Fibroblast of gingiva (primary cell): ENCODE measurements at regions not wholly inside any gene's neighbourhood (a gene's known extent, or its start where the extent isn't known, plus 50 kb on each side); places are given as distances from the start of the nearest gene placed in this dataset.
"Not testable (repeated sequence)": the region's sequence is repeated elsewhere in the genome, so short reads cannot be mapped to it uniquely, and the experiment has no call there.

Source experiments
- DNase-seq: peaks from one replicate; pipeline ENCODE4 v3.0.0-alpha.2; 2011; ENCODE audit warnings: low read depth

DNA sequence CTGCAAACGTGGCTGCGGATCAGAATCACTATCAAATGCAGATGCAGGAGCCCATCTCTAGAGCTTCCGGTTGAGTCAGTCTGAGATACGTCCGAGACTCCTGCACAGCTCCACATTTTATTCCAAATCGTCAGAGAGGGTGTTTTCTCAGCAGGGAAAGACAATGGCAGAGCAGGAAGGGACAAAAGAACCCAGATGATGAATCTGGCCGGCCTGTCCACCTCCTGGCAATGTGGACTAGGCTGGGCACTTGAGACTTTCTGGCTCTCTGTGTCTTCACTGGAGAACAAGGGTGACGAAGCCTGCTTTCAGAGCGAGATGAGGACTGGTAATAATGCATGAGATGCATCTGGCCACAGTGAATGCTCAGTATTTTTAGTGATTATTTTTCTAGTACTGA lies 255.9 kb upstream of the MYT1L start:
- no peak for DNase-seq

DNA sequence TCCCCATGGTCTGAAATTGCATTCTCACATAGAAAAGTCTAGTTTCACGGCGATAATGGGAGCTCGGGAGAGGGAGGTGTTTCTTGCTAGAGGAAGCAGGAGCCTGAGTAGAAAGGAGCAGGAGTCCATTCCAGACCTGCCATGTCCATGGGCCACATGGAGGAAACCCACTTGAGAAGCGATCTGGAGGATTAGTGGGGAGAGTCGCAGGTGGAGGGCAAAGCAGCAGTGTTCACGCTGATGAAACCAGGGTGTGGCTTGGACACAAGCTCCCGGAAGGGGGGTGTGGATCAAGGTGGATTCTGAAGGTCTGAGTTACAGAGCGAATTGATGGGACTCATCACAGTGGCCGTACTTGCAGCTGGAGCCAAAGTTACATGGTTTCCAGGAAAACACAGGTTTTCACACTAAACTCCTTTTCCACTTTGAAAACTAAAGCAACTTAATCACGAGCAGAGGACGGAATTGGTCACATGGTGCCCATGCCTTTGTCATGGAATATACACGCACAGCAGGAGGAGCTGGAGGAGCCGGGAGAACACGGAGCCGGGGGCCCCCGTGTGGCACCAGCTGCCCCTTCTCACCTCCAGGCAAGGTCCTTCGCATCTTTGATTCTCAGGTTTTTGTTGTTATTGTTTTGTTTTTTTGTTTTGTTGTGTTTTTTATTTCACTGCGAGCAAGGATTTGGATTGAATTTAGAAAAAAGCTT lies 255.1 kb upstream of the MYT1L start:
- no peak for DNase-seq

DNA sequence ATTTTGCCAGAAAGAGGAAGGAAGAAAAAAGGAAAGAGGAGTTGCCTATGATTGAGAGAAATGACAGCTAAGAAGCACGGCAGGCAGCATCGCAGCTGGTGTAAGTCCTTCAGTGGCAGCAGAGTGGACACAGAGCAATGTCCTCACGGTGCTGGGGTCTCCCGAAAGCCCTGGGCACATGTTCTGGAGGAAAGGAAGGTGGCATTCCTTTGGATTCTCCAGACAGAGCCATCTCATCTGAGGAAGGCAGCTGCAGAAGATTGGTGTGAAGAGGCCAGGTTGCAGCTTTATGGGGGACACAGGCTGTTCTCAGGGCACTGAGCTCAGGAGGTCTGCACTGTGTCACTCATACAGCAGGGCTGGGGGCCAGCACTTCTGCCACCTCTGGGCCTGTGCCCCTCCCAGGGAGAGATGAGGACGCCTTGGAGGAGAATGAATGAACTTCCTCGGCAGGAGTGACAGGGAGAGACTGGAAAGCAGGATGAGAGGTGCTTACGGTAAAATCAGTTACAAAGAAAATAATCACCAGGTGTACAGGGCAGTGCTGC lies 252.0 kb upstream of the MYT1L start:
- DNase-seq, result no peak

DNA sequence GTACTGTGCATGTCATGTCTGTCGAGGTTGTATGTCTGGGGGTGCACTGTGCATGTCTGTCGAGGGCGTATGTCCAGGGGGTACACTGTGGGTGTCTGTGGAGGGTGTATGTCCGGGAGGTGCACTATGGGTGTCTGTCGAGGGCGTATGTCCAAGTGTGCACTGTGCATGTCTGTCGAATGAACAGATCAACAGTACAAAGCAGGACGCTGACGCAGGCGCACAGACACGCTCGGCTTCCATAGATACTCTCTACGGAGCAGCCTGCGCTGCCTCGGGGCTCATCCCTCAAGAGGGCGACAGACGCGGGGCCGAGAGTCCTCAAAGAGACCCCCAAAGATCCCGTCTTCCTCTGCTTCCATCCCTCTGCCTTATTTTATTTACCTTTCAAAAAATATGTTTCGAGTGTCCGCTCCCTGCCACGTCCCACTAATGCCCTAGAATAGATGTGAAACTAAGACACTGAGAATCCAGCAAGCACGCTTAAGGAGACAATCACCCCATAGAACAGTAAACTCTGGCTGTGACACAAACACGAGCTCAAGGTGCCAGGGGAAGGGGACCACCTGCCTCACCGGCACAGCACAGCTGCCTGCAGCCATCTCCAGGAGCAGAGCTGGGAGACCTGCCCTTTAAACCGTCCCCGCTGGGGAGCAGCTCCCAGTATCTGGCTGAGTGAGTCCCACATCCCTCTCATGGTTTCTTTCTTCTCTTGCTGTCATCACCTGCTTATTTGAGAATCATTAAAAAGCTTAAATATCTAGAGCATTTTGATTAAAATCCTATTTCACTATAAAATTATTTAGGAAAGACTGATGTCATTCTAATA lies 250.5 kb upstream of the MYT1L start:
- no peak for DNase-seq

DNA sequence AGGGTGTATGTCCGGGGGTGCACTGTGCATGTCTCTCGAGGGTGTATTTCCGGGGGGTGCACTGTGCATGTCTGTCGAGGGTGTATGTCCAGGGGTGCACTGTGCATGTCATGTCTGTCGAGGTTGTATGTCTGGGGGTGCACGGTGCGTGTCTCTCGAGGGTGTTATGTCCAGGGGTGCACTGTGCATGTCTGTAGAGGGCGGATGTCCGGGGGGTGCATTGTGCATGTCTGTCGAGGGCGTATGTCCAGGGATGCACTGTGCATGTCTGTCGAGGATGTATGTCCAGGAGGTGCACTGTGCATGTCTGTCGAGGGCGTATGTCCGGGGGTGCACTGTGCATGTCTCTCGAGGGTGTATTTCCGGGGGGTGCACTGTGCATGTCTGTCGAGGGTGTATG lies 249.8 kb upstream of the MYT1L start:
- not testable (repeated sequence) for DNase-seq

DNA sequence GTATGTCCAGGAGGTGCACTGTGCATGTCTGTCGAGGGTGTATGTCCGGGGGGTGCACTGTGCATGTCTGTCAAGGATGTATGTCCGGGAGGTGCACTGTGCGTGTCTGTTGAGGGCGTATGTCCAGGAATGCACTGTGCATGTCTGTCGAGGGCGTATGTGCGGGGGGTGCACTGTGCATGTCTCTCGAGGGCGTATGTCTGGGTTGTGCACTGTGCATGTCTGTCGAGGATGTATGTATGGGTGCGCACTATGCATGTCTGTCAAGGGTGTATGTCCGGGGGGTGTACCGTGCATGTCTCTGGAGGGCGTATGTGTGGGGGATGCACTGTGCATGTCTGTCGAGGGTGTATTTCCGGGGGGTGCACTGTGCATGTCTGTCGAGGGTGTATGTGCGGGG lies 249.3 kb upstream of the MYT1L start:
- no peak for DNase-seq

DNA sequence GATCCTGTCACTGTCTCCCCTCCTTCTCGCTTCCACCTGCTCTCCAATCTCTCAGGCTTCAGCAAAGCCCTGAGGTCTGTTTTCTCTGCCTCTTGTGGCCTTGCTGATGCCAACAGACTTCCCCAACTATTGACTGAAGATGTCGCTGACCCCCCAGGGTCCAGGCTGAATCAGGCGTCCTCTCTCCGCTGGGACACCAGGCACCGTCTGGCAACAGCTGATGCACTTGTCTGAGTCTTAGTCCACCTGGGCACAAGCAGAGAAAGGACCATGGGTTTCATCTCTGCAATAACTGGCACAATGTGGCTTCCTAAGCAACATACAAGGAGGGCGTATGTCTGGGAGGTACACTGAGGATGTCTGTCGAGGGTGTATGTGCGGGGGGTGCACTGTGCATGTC lies 248.7 kb upstream of the MYT1L start:
- DNase-seq, result no peak

DNA sequence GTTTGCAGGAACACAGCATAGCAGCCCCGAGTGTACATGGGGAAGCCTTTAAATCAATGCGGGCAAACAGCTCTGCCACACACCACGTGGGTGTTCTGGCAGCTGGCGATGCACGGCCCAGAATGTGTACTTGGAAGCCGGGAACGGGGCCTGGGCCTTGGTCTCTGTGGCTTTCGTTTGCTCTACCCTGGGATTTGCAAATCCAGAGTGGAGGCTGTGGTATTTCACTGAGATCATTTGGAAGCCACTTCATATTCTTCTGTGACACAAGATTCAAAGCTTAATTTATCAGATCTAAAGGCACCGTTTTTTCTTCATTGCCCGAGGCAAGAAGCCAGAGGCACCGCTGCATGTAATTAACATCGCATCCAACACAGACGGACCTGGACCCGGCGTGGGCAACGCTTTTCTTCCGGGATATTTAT lies 246.3 kb upstream of the MYT1L start:
- DNase-seq, result no peak

DNA sequence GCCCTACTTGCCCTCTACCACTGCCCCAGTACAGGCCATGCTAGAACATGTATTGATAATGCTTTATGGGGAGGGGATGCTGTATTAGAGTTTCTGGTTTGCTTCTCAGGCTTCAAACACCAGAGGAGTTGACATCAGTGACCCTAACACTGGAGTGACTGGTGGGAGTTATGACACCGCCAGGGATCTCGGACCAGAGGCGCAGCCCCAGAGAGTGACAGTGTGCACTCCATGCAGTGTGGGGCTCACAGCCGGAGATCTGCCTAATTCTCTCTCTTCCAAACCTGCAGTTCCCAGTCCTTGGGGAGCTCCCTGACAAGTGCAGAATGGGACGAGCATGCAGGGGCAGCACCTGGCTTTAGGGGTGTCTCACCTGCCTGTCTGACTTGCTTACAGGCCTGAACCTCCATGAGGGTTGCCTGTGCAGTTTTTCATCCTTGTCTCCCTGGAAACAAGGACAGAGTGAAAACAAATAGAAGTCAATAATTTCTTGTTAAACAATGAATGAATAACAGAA lies 244.9 kb upstream of the MYT1L start:
- no peak for DNase-seq

DNA sequence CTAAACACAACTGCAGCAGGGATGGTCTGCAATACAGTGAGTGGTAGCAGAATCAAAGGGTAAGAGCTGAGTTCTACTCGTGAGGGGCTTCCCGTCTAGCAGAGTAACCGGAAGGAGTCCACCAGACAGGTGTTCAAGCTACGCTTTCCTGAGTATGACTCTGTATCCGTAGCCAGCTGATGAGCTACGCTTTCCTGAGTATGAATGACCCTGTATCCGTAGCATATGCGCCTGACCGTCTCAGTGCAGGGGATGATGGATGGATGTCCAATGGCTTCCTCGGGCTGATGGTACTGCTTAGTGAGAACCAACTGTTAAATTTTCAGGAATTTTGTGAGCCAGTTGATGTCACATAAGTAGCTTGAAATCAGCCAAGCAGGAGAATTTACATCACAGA lies 244.1 kb upstream of the MYT1L start:
- DNase-seq, result no peak

DNA sequence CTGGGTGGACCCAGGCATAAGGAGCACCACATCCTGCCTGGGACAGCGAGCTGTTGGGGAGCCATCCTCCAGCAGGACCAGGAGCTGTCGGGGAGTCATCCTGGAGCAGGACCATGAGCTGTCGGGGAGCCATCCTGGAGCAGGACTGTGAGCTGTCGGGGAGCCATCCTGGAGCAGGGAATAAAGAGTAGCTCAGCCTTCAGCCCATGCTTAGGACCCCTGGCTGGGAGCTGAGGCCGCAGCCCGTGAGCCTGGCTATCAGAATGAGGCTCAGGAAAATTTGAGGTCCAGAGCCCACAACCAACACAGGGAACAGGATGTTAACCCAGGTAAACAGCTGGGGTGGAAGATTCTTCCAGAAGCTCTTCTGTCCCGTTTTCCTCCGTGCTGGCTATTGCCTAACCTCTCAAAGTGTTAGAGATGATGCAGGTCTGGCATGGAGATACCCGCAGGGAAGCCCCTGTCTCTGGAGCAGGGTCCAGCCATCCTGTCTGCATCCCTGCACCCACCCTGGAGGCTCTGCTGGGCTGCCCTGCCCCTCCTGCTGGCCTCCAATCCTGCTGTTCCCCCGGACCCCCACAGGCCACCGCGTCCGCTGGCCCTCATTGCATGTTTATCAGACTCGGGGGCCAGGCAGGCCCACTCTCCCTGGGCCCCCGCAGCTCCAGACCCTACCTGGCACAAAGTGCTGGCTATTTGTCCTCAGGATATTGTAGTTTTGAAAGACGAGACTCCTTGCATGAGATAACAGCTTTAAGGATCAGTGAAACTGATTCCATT lies 243.5 kb upstream of the MYT1L start:
- DNase-seq, result no peak

DNA sequence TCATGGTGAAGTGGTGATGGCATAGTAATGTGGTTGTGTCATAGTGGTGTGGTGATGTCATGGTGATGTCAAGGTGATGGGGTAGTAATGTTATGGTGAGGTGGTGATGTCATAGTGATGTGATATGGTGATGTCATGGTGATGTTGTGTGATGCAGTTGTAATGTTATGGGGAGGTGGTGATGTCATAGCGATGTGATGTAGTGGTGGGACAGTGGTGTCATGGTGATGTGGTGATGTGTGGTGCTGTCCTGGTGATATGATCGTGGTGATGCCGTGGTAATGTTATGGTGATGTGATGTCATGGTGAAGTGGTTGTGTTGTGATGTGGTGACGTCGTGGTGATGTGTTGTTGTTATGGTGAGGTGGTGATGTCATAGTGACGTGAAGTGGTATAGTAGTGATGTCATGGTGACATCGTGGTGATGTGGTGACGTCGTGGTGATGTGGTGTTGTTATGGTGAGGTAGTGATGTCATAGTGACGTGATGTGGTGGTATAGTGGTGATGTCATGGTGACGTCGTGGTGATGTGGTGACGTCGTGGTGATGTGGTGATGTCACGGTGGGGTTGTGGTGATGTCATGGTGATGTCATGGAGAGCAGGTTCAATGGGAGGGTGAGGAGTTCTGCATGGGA lies 242.7 kb upstream of the MYT1L start:
- DNase-seq, result no peak

DNA sequence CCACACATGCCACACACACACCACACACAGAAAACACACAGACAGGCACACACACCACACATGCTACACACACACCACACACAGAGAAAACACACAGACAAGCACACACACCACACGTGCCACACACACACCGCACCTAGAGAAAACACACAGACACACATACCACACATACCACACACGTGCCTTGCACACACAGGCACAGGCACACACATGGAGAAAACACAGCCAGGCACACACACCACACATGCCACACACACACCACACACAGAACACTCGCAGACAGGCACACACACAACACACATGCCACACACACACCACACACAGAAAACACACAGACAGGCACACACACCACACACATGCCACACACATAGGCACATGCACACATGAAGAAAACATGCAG lies 242.1 kb upstream of the MYT1L start:
- no peak for DNase-seq

DNA sequence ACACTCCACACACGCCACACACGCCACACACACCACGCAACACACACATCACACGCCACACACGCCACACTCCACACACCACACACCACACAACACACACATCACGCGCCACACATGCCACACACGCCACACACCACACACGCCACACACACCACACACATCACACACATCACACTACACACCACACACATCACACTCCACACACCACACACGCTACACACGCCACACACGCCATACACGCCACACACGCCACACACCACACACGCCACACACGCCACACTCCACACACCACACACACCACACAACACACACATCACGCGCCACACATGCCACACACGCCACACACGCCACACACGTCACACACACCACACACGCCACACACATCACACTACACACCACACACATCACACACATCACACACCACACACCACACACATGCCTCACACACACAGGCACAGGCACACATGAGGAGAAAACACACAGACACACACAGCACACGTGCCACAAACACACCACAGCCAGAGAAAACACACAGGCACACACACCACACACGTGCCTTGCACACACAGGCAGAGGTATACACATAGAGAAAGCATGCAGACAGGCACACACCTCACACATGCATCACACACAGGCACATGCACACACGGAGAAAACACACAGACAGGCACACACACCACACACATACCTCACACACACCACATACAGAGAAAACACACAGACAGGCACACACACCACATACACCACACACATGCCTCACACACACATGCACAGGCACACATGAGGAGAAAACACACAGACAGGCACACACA lies 241.5 kb upstream of the MYT1L start:
- no peak for DNase-seq

DNA sequence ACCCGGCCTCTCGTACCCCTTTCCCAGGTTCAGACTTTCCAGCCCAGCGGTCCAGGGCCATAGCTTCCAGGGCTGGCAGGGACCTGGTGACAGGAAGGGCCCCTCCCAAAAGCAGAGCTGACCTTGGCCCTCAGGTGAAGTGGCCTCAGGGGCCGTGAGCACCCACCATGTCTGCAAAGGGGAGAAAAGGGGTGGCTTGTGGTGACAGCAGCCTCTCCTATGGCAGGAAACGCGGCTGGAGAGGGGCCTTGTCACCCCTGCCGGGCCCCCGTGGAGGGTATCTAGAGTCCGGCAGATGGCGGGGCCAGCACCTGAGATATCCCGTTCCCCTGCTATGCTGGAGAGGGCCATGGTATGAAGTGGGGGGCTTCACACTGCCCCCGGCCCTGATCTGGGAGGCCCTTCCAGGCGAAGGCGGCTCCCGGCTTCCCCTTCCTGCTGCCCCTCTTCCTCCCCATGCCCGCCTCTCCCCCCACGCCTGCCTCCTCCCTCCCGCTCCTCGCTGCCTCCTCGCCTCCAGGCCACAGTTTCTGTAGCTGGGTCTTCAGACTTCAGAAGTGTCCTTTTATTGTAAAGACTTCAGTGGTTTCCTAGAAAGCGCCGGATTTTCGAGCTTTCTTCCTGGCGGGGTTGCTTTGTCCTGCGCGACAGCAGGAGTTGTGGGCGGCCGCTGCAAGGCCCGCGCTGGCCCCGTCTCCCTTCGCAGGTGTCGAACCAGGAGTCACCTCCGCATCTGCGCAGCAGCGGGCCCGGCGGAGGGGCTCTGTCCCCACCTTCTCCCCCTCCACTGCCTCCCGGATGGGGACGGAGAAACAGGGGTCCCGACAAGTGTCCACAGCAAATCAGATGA lies 240.5 kb upstream of the MYT1L start:
- DNase-seq, result no peak

DNA sequence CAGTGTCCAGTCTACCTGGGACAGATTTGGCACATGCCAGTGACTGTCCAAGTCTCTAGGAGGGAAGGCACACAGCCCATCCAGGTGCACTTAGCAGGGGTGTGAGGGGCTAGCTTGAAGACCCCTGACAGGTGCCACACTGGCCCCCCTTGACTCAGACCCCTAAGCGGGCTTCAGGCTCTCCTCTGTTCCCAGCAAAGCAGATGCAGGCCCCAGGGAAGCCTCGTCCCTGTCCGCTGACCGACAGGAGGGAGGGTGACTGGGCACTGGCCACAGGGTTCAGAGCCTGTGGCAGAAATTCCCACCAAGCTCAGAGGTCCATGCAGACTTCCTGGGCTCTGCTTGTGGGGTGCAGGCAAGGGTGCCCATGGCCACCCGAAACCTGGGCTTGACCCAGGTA lies 239.8 kb upstream of the MYT1L start:
- no peak for DNase-seq

DNA sequence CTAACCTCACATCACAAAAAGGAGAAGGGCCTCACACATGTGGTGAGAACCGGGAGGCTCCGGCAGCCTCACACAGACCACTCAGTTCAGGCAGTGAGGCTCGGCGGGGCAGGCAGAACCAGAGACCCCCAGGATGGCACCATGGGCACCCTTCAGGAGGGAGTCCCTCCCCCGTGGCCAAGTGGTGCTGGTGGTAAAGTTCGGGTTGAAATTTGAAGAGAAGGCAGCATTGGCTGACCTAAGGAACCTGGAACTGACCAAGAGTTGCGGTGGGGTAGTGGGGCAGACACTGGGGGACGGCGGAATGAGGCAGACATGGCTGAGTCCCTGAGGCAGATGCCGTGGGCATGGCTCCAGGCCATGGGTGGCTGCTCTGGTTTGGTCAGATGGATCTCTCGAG lies 239.3 kb upstream of the MYT1L start:
- no peak for DNase-seq

DNA sequence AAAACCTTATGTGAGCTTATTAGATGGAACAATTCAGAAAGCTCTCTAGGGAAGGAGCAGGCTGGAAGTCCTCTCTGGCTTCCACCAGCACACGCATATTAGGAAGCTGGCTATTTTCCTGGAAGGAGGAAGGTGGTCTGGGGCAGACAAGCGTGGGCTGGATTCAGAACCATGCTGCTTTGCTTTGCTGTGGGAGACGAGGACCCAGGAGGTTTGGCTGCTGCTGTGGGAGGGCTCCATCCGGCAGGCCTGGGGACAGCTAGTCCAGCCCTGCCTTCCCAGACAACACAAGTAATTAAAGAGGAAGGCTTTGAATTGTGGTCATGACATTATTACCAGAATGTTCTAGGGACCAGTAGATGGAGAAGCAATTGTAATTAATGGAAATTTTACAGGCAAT lies 238.8 kb upstream of the MYT1L start:
- DNase-seq, result no peak

DNA sequence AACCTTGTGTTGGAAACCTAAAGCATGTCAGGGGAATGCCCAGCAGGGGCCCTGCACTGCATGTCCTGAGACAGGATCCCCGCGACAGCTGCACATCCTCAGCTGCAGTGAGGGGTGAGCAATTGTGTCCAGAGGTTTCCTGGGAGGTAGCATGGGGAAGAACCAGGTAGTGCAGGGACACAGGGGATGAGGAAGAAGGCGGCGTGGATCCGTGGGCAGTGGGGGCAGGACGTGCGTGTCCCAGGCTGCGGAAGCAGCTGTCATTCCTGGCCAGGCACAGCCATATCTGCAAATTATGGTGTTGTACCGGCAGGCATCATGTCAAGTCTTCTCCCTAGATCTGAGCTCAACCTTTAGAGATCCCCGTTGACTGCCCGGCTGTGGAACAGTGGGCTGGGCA lies 238.2 kb upstream of the MYT1L start:
- no peak for DNase-seq

DNA sequence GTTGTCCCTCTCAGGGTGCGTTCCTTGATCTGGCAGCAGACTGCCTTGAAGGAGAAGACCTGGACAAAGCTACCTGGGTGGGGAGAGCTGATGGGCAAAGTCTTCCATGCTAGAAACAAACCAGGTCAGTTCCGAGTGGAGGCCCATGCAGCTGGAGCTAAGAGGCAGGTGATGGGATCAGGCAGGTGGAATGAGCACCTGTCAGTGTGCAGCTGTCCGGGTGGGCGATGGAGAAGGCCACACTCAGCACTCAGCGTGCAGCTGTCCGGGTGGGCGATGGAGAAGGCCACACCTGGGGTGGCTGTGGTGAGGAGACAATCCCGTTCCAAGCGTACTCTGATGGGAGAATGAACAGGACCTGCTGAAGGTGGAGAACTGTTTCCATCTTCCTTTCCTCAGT lies 237.3 kb upstream of the MYT1L start:
- DNase-seq, result no peak
